ENCODE measurements at regions not wholly inside any gene's neighbourhood (a gene's known extent, or its start where the extent isn't known, plus 50 kb on each side); places are given as distances from the start of the nearest gene placed in this dataset.

DNA sequence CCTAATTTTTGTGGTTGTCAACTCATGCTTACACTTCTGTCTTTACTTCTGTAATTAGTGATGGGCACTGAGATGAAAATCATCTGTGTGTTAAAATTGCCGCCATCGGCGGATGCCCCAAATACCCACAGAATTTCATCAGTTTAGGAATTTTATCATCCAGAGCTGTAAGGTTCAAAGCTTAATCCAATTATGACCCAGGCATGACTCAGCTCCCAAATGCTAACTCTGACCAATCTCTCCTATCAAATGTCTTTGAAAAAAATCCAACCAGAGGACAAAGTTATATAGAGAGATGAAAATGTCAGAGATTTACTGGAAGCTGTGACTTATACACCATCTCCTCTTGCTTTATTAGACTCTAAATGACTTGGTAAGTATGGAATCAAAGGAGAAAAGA lies 1048.7 kb upstream of the PRKX start:
- TF ChIP-seq, protein P1, sequence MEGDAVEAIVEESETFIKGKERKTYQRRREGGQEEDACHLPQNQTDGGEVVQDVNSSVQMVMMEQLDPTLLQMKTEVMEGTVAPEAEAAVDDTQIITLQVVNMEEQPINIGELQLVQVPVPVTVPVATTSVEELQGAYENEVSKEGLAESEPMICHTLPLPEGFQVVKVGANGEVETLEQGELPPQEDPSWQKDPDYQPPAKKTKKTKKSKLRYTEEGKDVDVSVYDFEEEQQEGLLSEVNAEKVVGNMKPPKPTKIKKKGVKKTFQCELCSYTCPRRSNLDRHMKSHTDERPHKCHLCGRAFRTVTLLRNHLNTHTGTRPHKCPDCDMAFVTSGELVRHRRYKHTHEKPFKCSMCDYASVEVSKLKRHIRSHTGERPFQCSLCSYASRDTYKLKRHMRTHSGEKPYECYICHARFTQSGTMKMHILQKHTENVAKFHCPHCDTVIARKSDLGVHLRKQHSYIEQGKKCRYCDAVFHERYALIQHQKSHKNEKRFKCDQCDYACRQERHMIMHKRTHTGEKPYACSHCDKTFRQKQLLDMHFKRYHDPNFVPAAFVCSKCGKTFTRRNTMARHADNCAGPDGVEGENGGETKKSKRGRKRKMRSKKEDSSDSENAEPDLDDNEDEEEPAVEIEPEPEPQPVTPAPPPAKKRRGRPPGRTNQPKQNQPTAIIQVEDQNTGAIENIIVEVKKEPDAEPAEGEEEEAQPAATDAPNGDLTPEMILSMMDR (IDR thresholded peaks at IDR 0.05; ENCODE audit: low read depth, low read length), result no peak
- no peak overlapping the region for H3K4me3 ChIP-seq (ENCODE audit: low read depth, low read length)

DNA sequence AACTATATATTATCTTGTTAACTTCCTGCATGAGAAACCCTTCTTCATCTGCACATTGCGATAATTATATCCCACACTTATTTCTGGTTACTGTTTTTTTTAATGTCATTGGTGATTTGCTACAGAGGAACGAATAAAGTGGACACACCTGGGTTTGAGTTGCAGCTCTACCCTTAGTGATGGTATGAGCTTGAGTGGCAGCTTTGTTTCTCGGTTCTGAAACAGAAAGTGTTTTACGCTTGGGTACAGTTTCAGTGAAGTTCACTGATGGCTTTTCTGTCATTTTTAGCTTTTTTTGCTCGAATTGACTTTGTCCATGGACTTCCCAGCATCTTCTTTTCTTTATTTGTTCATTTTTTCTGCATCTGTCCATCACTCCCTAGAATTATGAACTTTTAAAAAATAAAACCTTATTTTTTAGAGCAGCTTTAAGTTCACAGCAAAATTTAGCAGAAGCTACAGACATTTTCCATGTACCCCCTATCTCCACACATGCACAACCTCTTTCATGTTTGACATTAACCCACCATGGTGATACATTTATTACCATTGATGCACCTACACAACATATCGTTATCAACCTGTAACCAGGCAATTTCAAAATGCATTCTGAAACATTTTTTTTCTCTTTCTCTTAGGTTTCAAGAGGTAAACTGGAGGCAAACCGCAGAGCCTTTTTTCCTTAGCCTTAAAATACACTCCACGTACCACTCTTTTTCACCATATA lies 1041.6 kb upstream of the PRKX start:
- TF ChIP-seq, protein P1 (IDR thresholded peaks at IDR 0.05; ENCODE audit: low read depth, low read length), result no peak
- H3K4me3 ChIP-seq (ENCODE audit: low read depth, low read length), result no peak overlapping the region

- TF ChIP-seq, protein P1 (IDR thresholded peaks at IDR 0.05; ENCODE audit: low read depth, low read length), result no peak
Measured at GRCh38 chrX:4741024-4741423, 1027.6 kb upstream of the PRKX start.

GRCh38 chrX:4735299-4735698 lies 1021.9 kb upstream of the PRKX start:
- TF ChIP-seq, protein P1 (IDR thresholded peaks at IDR 0.05; ENCODE audit: low read depth, low read length), result no peak

More at GRCh38 chrX:4741024-4741423, 1027.6 kb upstream of the PRKX start:
- no peak overlapping the region for H3K4me3 ChIP-seq (ENCODE audit: low read depth, low read length)

DNA sequence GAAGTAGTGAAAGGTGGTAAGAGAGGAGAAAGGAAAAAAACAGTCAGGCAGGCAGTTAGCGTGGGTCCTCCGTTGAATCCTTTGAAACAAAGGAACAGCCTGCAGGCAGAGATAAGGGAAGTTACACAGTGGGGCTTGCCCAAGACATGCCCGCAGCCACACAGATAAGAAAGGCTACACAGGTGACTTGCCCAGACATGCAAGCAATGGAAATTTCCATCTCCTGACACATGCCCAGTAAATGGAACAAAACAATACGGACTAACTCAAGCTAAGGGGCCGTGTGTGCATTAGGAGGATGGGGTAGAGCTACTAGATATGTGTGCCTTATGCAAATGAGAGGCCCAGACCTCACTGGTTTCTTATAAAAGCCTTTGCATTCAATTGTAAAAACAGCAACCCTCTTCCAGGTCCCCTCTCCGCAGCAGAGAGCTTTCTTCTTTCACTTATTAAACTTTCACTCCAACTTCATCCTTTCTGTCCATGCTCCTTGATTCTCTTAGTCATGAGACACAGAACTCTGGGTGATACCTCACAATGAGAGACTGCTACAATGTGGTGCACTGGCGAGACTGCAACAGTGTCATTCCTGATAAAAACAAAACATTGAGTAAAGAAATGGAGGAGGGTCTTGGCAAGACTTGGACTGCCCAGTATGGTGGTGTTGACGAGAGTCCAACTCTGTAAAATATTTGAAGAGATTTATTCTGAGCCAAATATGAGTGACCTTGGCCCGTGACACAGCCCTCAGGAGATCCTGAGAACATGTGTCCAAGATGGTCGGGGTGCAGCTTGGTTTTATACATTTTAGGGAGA lies 997.4 kb upstream of the PRKX start:
- no peak overlapping the region for H3K4me3 ChIP-seq (ENCODE audit: low read depth, low read length)
- TF ChIP-seq, protein P1 (IDR thresholded peaks at IDR 0.05; ENCODE audit: low read depth, low read length), result no peak

More at GRCh38 chrX:4735299-4735698, 1021.9 kb upstream of the PRKX start:
- H3K4me3 ChIP-seq (ENCODE audit: low read depth, low read length), result no peak overlapping the region

- TF ChIP-seq, protein P1 (IDR thresholded peaks at IDR 0.05; ENCODE audit: low read depth, low read length), result no peak
- H3K4me3 ChIP-seq (ENCODE audit: low read depth, low read length), result no peak overlapping the region
Measured at GRCh38 chrX:4708970-4709760, 995.7 kb upstream of the PRKX start.

Data from WI38 (cell line).